Kidney (tissue), 13 donors: ENCODE measurements at regions not wholly inside any gene's neighbourhood (a gene's known extent, or its start where the extent isn't known, plus 50 kb on each side); places are given as distances from the start of the nearest gene placed in this dataset.

Experiments used
- DNase-seq, 5 donors: peaks; one replicate each; pipeline ENCODE4 v3.0.0-alpha.2; 2013 to 2020
- FAIRE-seq: peaks from 2 replicates; lab custom pipeline; 2012; peaks lifted over from hg19 to GRCh38; lab: Jason Lieb, UNC
- H3K27ac ChIP-seq, 2 donors: one replicate each; pipeline ENCODE4 v1.7.0; 2013; ENCODE audit warnings: low read depth in 2 of 2, low read length in 2 of 2, inconsistent platforms in 1 of 2
- H3K27me3 ChIP-seq: one replicate; pipeline ENCODE4 v1.7.1; 2013; ENCODE audit warnings: low read length, inconsistent platforms; ENCODE audit not compliant: control insufficient read depth, insufficient read depth
- H3K36me3 ChIP-seq, 3 donors: one replicate each; pipeline versions ENCODE4 v1.7.0 to v1.7.1; 2013; ENCODE audit warnings: low read length in 3 of 3, control low read depth in 1 of 3, inconsistent platforms in 1 of 3; ENCODE audit not compliant: insufficient read depth in 3 of 3, control insufficient read depth in 2 of 3
- H3K4me1 ChIP-seq, 3 donors: one replicate each; pipeline versions ENCODE4 v1.7.0 to v1.7.1; 2013; ENCODE audit warnings: low read length in 3 of 3, inconsistent platforms in 1 of 3, low read depth in 1 of 3; ENCODE audit not compliant: control insufficient read depth in 2 of 3, insufficient read depth in 2 of 3
- H3K4me3 ChIP-seq, 3 donors: one replicate each; pipeline versions ENCODE4 v1.7.0 to v1.8.1; 2013; ENCODE audit warnings: low read length in 3 of 3, control low read depth in 1 of 3, inconsistent platforms in 1 of 3
- H3K9ac ChIP-seq, 3 donors: one replicate each; pipeline versions ENCODE4 v1.7.0 to v1.7.1; 2013; ENCODE audit warnings: low read length in 3 of 3, control low read depth in 1 of 3, inconsistent platforms in 1 of 3
- H3K9me3 ChIP-seq, 3 donors: one replicate each; pipeline versions ENCODE4 v1.7.0 to v1.7.1; 2013; ENCODE audit warnings: low read length in 3 of 3, control low read depth in 1 of 3, inconsistent platforms in 1 of 3; ENCODE audit not compliant: control insufficient read depth in 2 of 3, insufficient read depth in 1 of 3
- intact Hi-C: fragments of 100-400 bp; cut with DNase I; formaldehyde crosslinking; loops from one replicate; pipeline ENCODE4 v1.11.1; 2022
- TF ChIP-seq, protein P1 (sequence below): IDR thresholded peaks from 3 replicates; pipeline ENCODE4 v1.5.1; 2012; ENCODE audit warnings: mild to moderate bottlenecking, moderate library complexity, borderline replicate concordance; ENCODE audit not compliant: insufficient read depth; ENCODE audit errors: extremely low read depth
- donor health status: control.
- donor health status: control.
- donor health status: control.
- donor health status: control.
- donor health status: control.
- donor health status: DM: yes; HTN: yes; CAD: no.
- donor health status: Normal renal cell carcinoma (clear cell type).

DNA sequence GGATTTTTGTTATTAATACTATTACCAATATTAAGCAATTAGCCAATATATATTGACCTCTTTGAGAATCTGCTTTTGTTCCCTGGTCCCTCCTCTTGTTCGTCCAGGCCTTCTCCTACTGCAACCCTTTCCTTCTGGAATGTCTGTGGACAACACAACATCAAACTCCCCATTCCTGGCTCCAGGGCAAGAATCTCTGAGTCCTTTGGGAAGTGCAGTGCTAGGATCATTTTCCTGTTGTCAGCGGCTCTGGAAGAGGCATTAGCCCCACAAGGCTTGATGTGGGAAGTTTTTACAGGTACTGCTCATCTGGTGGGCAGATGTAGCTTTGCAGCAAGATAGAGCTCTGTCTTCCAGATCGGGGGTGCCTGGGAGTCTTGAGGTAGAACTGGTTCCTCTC lies 74.3 kb downstream of the RPUSD4 start:
- DNase-seq (no peak), FAIRE-seq (no peak)
- Histone ChIP-seq H3K36me3 (no peaks in the 10 kb centered on the region), H3K9ac (no peak overlapping the region), H3K27ac (no peak overlapping the region), H3K4me3 (no peak overlapping the region), H3K4me1 (peaks cover 7 to 12% (median 9%) of the 10 kb centered on the region in 3 donors), H3K27me3 (no peaks in the 10 kb centered on the region), H3K9me3 (no peaks in the 10 kb centered on the region)
- TF ChIP-seq, protein P1, sequence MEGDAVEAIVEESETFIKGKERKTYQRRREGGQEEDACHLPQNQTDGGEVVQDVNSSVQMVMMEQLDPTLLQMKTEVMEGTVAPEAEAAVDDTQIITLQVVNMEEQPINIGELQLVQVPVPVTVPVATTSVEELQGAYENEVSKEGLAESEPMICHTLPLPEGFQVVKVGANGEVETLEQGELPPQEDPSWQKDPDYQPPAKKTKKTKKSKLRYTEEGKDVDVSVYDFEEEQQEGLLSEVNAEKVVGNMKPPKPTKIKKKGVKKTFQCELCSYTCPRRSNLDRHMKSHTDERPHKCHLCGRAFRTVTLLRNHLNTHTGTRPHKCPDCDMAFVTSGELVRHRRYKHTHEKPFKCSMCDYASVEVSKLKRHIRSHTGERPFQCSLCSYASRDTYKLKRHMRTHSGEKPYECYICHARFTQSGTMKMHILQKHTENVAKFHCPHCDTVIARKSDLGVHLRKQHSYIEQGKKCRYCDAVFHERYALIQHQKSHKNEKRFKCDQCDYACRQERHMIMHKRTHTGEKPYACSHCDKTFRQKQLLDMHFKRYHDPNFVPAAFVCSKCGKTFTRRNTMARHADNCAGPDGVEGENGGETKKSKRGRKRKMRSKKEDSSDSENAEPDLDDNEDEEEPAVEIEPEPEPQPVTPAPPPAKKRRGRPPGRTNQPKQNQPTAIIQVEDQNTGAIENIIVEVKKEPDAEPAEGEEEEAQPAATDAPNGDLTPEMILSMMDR: no peak
- intact Hi-C loops: no loop called here

DNA sequence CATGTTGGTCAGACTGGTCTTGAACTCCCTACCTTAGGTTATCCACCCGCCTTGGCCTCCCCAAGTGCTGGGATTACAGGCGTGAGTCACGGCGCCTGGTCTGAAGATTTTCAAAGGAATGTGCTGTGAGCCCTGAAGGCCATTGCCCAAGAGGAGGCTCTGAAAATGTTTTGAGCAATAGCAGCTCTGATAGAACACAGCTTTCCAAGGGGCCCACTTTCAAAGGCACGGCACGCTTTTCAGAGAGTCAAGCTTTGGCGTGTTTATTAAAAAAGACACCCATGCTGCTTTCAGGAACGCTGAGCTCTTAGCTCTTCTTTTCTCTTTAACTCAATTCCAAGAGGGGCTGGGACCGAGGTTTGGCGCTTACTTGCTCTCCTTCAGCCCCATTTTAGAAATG lies 73.8 kb upstream of the CDON start:
- peaks cover 7 to 12% (median 8%) of the 10 kb centered on the region in 3 donors for H3K4me1 ChIP-seq
- DNase-seq (no peak), FAIRE-seq (no peak)
- H3K27ac ChIP-seq: no peak overlapping the region
- intact Hi-C loops: no loop called here
- H3K9ac ChIP-seq: no peak overlapping the region
- H3K27me3 ChIP-seq: no peaks in the 10 kb centered on the region
- no peak overlapping the region for H3K4me3 ChIP-seq
- TF ChIP-seq, protein P1: no peak
- H3K36me3 ChIP-seq: no peaks in the 10 kb centered on the region
- H3K9me3 ChIP-seq: no peaks in the 10 kb centered on the region

DNA sequence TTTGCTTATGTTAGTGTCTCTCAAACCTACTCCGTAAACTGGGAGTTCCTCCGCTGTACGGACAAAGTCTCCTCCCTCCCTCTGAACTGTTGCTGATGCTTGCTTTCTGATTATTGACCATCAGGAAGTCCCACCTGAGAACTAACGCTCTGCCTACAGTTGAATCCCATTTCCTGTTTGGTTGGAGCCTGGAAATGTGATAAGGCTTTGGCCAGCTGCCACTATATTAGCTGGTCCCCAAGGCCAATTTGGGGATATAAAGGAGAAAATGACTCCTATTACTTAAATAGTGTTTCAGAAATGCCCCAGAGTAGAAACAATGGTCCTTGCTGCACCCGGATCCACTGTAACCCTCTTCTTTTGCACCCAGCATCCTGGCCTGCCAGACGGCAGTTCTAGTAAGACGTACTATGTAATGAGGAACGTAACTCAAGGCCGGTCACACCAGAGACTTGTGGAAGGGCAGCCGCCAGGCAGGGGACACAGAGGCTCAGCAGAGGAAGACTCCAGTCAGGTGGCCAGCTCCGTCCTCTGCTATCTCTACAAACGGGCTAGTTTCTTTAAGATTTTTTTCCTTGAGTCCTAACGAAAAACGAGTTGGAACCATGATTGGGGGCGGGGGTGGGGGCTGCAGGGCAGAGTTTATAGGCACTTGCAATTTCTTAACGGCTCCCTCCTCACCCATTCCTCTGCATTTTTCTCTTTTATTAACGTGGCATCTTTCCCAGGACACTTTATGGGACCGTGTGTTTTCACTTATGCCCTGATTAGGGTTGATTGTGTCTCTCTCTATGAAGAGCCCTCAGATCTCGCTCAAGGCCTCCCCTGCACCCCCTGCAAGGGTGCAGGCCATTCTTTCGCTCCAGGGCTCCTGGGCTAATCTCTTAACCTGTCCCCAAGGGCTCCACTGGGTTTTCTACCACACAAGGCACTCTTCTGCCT lies 72.8 kb upstream of the CDON start:
- Histone ChIP-seq H3K4me3 (no peak overlapping the region), H3K4me1 (peaks cover 0 to 7% (median 7%) of the 10 kb centered on the region in 3 donors), H3K27me3 (no peaks in the 10 kb centered on the region), H3K9me3 (no peaks in the 10 kb centered on the region), H3K27ac (no peak overlapping the region), H3K9ac (no peak overlapping the region), H3K36me3 (no peaks in the 10 kb centered on the region)
- intact Hi-C loops: no loop called here
- DNase-seq: no peak
- TF ChIP-seq, protein P1: no peak
- FAIRE-seq: no peak
